ENCODE measurements at regions not wholly inside any gene's neighbourhood (a gene's known extent, or its start where the extent isn't known, plus 50 kb on each side); places are given as distances from the start of the nearest gene placed in this dataset.

DNA sequence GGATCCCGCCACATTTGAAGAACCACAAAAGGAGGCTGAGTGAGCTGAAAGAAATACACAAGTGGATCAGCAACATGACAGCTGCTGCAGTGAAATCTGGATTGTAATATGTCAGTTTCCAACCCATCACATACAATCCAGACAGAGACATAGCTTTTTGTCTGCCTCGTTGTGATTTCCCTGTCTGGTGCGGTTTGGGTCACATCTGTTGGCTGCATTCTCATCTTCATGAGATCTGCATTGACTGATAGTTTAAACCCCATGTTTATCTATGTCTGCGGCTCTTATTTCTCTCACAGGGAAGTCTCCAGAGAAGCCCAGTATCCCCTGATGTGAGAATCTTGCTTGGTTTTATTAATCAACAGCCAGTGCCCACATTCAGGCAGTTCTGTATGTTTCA lies 403.1 kb upstream of the ZNF608 start:
- peaks cover 0 to 13% of the 10 kb centered on the region in 2 donors for H3K27me3 Mint-ChIP-seq (ENCODE audit: low read depth in 2 of 2)
- Histone ChIP-seq H3K4me1 (ENCODE audit: control insufficient read depth, insufficient read depth, low read length) (no peaks in the 10 kb centered on the region), H3K27me3 (ENCODE audit: control insufficient read depth, insufficient read depth, low read length) (no peaks in the 10 kb centered on the region), H3K36me3 (ENCODE audit: control insufficient read depth, insufficient read depth, low read length) (no peaks in the 10 kb centered on the region), H3K4me3 (ENCODE audit: low read length) (no peak overlapping the region), H3K9me3 (ENCODE audit: control insufficient read depth, insufficient read depth, low read length) (no peaks in the 10 kb centered on the region), H3K27ac (ENCODE audit: low read length) (no peak overlapping the region)
- no peak overlapping the region for H3K27ac Mint-ChIP-seq
- ATAC-seq (no peak), DNase-seq (no peak)
- 85% methylated on average over 4 of the region's 4 CpGs for WGBS (ENCODE audit: insufficient coverage)
- H3K36me3 Mint-ChIP-seq: no peaks in the 10 kb centered on the region
- no peaks in the 10 kb centered on the region for H3K9me3 Mint-ChIP-seq
- H3K4me3 Mint-ChIP-seq: no peak overlapping the region
- no peaks in the 10 kb centered on the region for H3K4me1 Mint-ChIP-seq
- intact Hi-C loops (cut with micrococcal nuclease): no loop called here
- TF ChIP-seq, protein P1, sequence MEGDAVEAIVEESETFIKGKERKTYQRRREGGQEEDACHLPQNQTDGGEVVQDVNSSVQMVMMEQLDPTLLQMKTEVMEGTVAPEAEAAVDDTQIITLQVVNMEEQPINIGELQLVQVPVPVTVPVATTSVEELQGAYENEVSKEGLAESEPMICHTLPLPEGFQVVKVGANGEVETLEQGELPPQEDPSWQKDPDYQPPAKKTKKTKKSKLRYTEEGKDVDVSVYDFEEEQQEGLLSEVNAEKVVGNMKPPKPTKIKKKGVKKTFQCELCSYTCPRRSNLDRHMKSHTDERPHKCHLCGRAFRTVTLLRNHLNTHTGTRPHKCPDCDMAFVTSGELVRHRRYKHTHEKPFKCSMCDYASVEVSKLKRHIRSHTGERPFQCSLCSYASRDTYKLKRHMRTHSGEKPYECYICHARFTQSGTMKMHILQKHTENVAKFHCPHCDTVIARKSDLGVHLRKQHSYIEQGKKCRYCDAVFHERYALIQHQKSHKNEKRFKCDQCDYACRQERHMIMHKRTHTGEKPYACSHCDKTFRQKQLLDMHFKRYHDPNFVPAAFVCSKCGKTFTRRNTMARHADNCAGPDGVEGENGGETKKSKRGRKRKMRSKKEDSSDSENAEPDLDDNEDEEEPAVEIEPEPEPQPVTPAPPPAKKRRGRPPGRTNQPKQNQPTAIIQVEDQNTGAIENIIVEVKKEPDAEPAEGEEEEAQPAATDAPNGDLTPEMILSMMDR (IDR thresholded peaks at IDR 0.05): no peak

DNA sequence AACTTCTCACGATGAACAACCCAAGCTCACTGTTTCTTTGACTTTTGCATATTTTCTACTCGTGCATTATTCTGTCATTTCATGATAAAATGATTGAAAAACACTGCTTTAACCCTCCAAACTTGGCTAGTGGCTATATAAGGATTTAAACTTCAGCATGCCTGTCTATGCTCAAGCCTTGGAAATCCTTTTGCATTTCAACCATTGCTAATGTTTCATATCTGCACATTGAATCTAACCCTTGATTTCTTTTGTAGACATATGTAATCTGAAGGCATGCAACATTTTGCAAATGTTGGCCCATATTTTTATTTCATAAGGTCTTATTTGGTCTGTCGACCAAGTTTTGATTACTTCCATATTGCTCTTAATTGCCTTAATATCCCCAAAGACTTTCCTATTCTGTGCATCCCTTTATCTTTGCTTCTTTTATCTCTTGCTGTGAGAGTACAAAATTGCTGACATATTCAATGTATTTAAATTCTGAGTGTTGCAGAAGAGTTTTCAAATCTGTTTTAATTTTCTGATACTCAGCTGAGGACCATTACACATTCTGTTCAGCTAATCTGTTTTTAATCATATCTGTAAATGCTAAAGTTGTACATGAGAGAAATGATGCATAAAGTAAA lies 403.7 kb upstream of the ZNF608 start:
- TF ChIP-seq, protein P1 (IDR thresholded peaks at IDR 0.05): no peak
- 82% methylated on average over 3 of the region's 3 CpGs for WGBS (ENCODE audit: insufficient coverage)
- ATAC-seq: no peak

DNA sequence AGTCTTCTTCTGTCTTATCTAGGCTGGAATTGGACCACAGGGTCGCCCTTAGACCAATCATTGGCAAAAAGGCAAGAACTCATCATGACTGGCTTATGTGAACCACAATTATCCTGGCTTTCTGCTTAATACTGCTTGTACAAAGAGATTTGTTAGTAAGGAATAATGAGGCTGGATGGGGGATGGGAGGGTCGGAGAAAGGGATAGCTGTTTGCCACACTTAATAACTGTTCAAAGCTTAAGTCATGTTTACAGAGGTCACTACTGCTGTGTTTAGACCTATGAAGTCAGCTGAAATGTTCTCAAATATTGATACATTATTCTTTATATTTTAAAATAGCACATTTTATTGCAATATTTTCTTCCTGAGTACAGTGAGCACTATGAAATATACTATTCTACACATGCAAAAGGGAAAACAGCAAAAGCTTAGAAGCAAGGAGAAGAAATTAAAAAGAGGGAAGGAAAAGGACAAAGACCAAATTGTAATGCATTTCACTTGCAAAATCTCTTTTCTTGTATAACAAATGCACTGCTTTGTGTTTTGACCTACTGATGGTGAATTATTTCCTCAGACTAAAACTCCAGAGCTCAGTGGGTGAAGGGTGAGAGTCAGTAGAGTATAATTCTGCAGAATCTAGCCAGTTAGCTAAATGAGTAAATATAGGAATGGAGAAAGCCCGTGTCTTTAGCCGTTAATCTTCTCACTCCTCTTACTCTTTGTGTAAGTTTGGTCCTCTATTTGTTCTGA lies 404.9 kb upstream of the ZNF608 start:
- intact Hi-C loops (cut with micrococcal nuclease): no loop called here

More for the DNA sequence above, 403.7 kb upstream of the ZNF608 start:
- H3K27ac ChIP-seq (ENCODE audit: low read length): no peak overlapping the region
- no peaks in the 10 kb centered on the region for H3K27me3 ChIP-seq (ENCODE audit: control insufficient read depth, insufficient read depth, low read length)
- intact Hi-C loops (cut with micrococcal nuclease): no loop called here
- no peaks in the 10 kb centered on the region for H3K36me3 ChIP-seq (ENCODE audit: control insufficient read depth, insufficient read depth, low read length)
- H3K27me3 Mint-ChIP-seq (ENCODE audit: low read depth in 2 of 2): peaks cover 0 to 13% of the 10 kb centered on the region in 2 donors
- no peak for DNase-seq
- H3K4me3 Mint-ChIP-seq: no peak overlapping the region
- H3K4me1 ChIP-seq (ENCODE audit: control insufficient read depth, insufficient read depth, low read length): no peaks in the 10 kb centered on the region
- no peak overlapping the region for H3K27ac Mint-ChIP-seq
- no peaks in the 10 kb centered on the region for H3K9me3 Mint-ChIP-seq
- no peaks in the 10 kb centered on the region for H3K36me3 Mint-ChIP-seq
- no peak overlapping the region for H3K4me3 ChIP-seq (ENCODE audit: low read length)
- no peaks in the 10 kb centered on the region for H3K4me1 Mint-ChIP-seq
- no peaks in the 10 kb centered on the region for H3K9me3 ChIP-seq (ENCODE audit: control insufficient read depth, insufficient read depth, low read length)

More for the DNA sequence above, 404.9 kb upstream of the ZNF608 start:
- no peaks in the 10 kb centered on the region for H3K27me3 ChIP-seq (ENCODE audit: control insufficient read depth, insufficient read depth, low read length)
- H3K36me3 ChIP-seq (ENCODE audit: control insufficient read depth, insufficient read depth, low read length): no peaks in the 10 kb centered on the region
- H3K27ac ChIP-seq (ENCODE audit: low read length): no peak overlapping the region
- WGBS (ENCODE audit: insufficient coverage): 64% methylated on average over 2 of the region's 4 CpGs
- no peak overlapping the region for H3K27ac Mint-ChIP-seq
- DNase-seq: no peak
- H3K36me3 Mint-ChIP-seq: no peaks in the 10 kb centered on the region
- H3K4me1 Mint-ChIP-seq: no peaks in the 10 kb centered on the region
- H3K4me3 Mint-ChIP-seq: no peak overlapping the region
- no peaks in the 10 kb centered on the region for H3K9me3 Mint-ChIP-seq
- H3K9me3 ChIP-seq (ENCODE audit: control insufficient read depth, insufficient read depth, low read length): no peaks in the 10 kb centered on the region
- peaks cover 0 to 13% of the 10 kb centered on the region in 2 donors for H3K27me3 Mint-ChIP-seq (ENCODE audit: low read depth in 2 of 2)
- TF ChIP-seq, protein P1 (IDR thresholded peaks at IDR 0.05): no peak
- no peaks in the 10 kb centered on the region for H3K4me1 ChIP-seq (ENCODE audit: control insufficient read depth, insufficient read depth, low read length)
- no peak for ATAC-seq
- H3K4me3 ChIP-seq (ENCODE audit: low read length): no peak overlapping the region

Data from natural killer cell (primary cell).